Ishikawa (cell line): ENCODE measurements at regions not wholly inside any gene's neighbourhood (a gene's known extent, or its start where the extent isn't known, plus 50 kb on each side); places are given as distances from the start of the nearest gene placed in this dataset.

Experiments used
- CEBPB ChIP-seq: IDR thresholded peaks from 2 replicates; pipeline ENCODE4 v1.6.1; 2012
- CREB1 ChIP-seq: IDR thresholded peaks from 2 replicates; pipeline ENCODE4 v1.6.1; 2012; ENCODE audit warnings: low read depth
- EGR1 ChIP-seq: IDR thresholded peaks from 2 replicates; pipeline ENCODE4 v1.6.1; 2012
- EP300 ChIP-seq: IDR thresholded peaks from 2 replicates; pipeline ENCODE4 v1.6.1; 2012; ENCODE audit warnings: borderline replicate concordance
- FOXM1 ChIP-seq: IDR thresholded peaks from 2 replicates; pipeline ENCODE4 v1.6.1; 2012; ENCODE audit warnings: low read depth, borderline replicate concordance
- MAX ChIP-seq: IDR thresholded peaks from 2 replicates; pipeline ENCODE4 v1.6.1; 2012
- RAD21 ChIP-seq: IDR thresholded peaks from 2 replicates; pipeline ENCODE4 v1.6.1; 2012; ENCODE audit warnings: low read depth
- TAF1 ChIP-seq: IDR thresholded peaks from 2 replicates; pipeline ENCODE4 v1.6.1; 2012; ENCODE audit warnings: low read depth, mild to moderate bottlenecking
- TCF12 ChIP-seq: IDR thresholded peaks from 2 replicates; pipeline ENCODE4 v1.6.1; 2012; ENCODE audit warnings: low read depth
- TEAD4 ChIP-seq: IDR thresholded peaks from 2 replicates; pipeline ENCODE4 v1.6.1; 2012
- USF1 ChIP-seq: IDR thresholded peaks from 2 replicates; pipeline ENCODE4 v1.6.1; 2012
- YY1 ChIP-seq: IDR thresholded peaks from 2 replicates; pipeline ENCODE4 v1.6.1; 2012; ENCODE audit warnings: low read depth
- TF ChIP-seq, protein P1 (sequence below): IDR thresholded peaks from 2 replicates; pipeline ENCODE4 v1.6.1; 2012; ENCODE audit warnings: low read depth, mild to moderate bottlenecking

GRCh38 chr14:101186544-101186943, 283.0 kb upstream of the RTL1 start:
- no peak for TF ChIP-seq YY1
- no peak for TF ChIP-seq RAD21
- no peak for TF ChIP-seq EP300
- no peak for TF ChIP-seq CEBPB
- TF ChIP-seq, protein P1, sequence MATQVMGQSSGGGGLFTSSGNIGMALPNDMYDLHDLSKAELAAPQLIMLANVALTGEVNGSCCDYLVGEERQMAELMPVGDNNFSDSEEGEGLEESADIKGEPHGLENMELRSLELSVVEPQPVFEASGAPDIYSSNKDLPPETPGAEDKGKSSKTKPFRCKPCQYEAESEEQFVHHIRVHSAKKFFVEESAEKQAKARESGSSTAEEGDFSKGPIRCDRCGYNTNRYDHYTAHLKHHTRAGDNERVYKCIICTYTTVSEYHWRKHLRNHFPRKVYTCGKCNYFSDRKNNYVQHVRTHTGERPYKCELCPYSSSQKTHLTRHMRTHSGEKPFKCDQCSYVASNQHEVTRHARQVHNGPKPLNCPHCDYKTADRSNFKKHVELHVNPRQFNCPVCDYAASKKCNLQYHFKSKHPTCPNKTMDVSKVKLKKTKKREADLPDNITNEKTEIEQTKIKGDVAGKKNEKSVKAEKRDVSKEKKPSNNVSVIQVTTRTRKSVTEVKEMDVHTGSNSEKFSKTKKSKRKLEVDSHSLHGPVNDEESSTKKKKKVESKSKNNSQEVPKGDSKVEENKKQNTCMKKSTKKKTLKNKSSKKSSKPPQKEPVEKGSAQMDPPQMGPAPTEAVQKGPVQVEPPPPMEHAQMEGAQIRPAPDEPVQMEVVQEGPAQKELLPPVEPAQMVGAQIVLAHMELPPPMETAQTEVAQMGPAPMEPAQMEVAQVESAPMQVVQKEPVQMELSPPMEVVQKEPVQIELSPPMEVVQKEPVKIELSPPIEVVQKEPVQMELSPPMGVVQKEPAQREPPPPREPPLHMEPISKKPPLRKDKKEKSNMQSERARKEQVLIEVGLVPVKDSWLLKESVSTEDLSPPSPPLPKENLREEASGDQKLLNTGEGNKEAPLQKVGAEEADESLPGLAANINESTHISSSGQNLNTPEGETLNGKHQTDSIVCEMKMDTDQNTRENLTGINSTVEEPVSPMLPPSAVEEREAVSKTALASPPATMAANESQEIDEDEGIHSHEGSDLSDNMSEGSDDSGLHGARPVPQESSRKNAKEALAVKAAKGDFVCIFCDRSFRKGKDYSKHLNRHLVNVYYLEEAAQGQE = no peak
- no peak for TF ChIP-seq TAF1
- no peak for TF ChIP-seq EGR1
- TF ChIP-seq TCF12 = no peak
- TF ChIP-seq TEAD4 = no peak
- TF ChIP-seq USF1 = no peak
- no peak for TF ChIP-seq MAX
- no peak for TF ChIP-seq CREB1
- TF ChIP-seq FOXM1 = no peak
